ENCODE measurements at regions not wholly inside any gene's neighbourhood (a gene's known extent, or its start where the extent isn't known, plus 50 kb on each side); places are given as distances from the start of the nearest gene placed in this dataset.

- peaks cover 0 to 3% (median 0%) of the 10 kb centered on the region in 3 donors for H3K9me3 ChIP-seq (replicated peaks in 1 of 3)
- WGBS, 4 donors = 51 to 76% (median 69%) methylated on average over 4 of the region's 4 CpGs
Measured at GRCh38 chr5:42015254-42015653, 90.2 kb downstream of the FBXO4 start.

GRCh38 chr5:42015681-42016080 lies 90.6 kb downstream of the FBXO4 start:
- no peak for TF ChIP-seq POLR2A (IDR thresholded peaks at IDR 0.05)
- TF ChIP-seq, protein P1, sequence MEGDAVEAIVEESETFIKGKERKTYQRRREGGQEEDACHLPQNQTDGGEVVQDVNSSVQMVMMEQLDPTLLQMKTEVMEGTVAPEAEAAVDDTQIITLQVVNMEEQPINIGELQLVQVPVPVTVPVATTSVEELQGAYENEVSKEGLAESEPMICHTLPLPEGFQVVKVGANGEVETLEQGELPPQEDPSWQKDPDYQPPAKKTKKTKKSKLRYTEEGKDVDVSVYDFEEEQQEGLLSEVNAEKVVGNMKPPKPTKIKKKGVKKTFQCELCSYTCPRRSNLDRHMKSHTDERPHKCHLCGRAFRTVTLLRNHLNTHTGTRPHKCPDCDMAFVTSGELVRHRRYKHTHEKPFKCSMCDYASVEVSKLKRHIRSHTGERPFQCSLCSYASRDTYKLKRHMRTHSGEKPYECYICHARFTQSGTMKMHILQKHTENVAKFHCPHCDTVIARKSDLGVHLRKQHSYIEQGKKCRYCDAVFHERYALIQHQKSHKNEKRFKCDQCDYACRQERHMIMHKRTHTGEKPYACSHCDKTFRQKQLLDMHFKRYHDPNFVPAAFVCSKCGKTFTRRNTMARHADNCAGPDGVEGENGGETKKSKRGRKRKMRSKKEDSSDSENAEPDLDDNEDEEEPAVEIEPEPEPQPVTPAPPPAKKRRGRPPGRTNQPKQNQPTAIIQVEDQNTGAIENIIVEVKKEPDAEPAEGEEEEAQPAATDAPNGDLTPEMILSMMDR (IDR thresholded peaks at IDR 0.05) = no peak
- Histone ChIP-seq H3K4me1 (replicated peaks in 1 of 2) (no peaks in the 10 kb centered on the region), H3K36me3 (replicated peaks in 1 of 2) (no peaks in the 10 kb centered on the region), H3K4me3 (no peak overlapping the region), H3K9me3 (replicated peaks in 1 of 3) (peaks cover 0 to 3% (median 0%) of the 10 kb centered on the region in 3 donors), H3K27me3 (no peaks in the 10 kb centered on the region), H3K27ac (no peak overlapping the region)
- WGBS, 4 donors = 64 to 84% (median 75%) methylated on average over 1 of the region's 1 CpG
- DNase-seq = no peak
- intact Hi-C loops (cut with DNase I) = no loop called here

More at GRCh38 chr5:42015254-42015653, 90.2 kb downstream of the FBXO4 start:
- Histone ChIP-seq H3K4me1 (replicated peaks in 1 of 2) (no peaks in the 10 kb centered on the region), H3K36me3 (replicated peaks in 1 of 2) (no peaks in the 10 kb centered on the region), H3K27me3 (no peaks in the 10 kb centered on the region), H3K4me3 (no peak overlapping the region), H3K27ac (no peak overlapping the region)
- intact Hi-C loops (cut with DNase I) = no loop called here
- TF ChIP-seq, protein P1 (IDR thresholded peaks at IDR 0.05) = no peak
- no peak for TF ChIP-seq POLR2A (IDR thresholded peaks at IDR 0.05)
- no peak for DNase-seq

DNA sequence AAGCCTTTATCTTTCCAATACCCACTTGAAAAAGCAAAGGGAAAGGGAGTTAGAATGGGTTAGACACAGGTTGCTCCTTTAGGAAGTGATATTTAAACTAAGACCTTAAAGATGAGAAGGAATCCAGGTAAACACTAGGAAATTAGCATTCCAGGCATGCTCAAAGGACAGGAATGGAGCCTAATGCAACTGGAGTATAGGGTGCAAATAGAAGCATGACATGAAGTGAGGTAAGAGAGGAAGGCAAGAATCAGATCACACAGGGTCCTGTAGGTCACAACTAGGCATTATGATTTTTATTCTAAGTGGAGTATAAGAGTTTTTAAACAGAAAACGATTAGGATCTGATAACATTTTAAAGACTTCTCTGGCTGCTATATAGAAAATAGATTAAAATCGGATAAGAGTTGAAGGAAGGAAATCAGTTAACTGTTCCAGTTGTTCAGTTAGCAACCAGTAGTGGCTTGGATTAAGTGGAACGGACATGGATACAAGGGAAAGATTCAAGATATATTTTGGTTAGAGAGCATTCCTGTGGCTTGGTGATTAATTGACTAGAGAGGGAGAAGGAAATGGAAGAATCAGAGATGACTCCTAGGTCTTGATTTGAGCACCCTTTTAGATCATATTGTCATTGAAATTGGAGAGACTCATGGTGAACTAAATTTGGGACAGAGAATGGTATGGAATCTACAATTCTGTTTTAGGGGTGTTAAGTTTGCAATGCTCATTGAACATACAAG lies 95.9 kb downstream of the FBXO4 start:
- intact Hi-C loops (cut with DNase I) = no loop called here

GRCh38 chr5:42021923-42022322 lies 96.8 kb downstream of the FBXO4 start:
- DNase-seq = no peak
- 40 to 64% (median 44%) methylated on average over 2 of the region's 2 CpGs for WGBS, 4 donors

More for the DNA sequence above, 95.9 kb downstream of the FBXO4 start:
- H3K36me3 ChIP-seq (replicated peaks in 1 of 2) = no peaks in the 10 kb centered on the region
- DNase-seq = no peak
- H3K4me3 ChIP-seq = no peak overlapping the region
- peaks cover 0 to 3% (median 0%) of the 10 kb centered on the region in 3 donors for H3K9me3 ChIP-seq (replicated peaks in 1 of 3)
- WGBS, 4 donors = 47 to 72% (median 62%) methylated on average over 3 of the region's 3 CpGs
- no peaks in the 10 kb centered on the region for H3K27me3 ChIP-seq
- no peaks in the 10 kb centered on the region for H3K4me1 ChIP-seq (replicated peaks in 1 of 2)
- no peak overlapping the region for H3K27ac ChIP-seq
- no peak for TF ChIP-seq POLR2A (IDR thresholded peaks at IDR 0.05)

More at GRCh38 chr5:42021923-42022322, 96.8 kb downstream of the FBXO4 start:
- H3K4me1 ChIP-seq (replicated peaks in 1 of 2) = no peaks in the 10 kb centered on the region
- H3K27ac ChIP-seq = no peak overlapping the region
- intact Hi-C loops (cut with DNase I) = no loop called here
- H3K36me3 ChIP-seq (replicated peaks in 1 of 2) = no peaks in the 10 kb centered on the region
- TF ChIP-seq POLR2A (IDR thresholded peaks at IDR 0.05) = no peak
- TF ChIP-seq, protein P1 (IDR thresholded peaks at IDR 0.05) = no peak
- H3K27me3 ChIP-seq = no peaks in the 10 kb centered on the region
- H3K9me3 ChIP-seq (replicated peaks in 1 of 3) = peaks cover 0 to 3% (median 0%) of the 10 kb centered on the region in 3 donors
- H3K4me3 ChIP-seq = no peak overlapping the region
